Neuronal stem cell (in vitro differentiated cells): ENCODE measurements at regions not wholly inside any gene's neighbourhood (a gene's known extent, or its start where the extent isn't known, plus 50 kb on each side); places are given as distances from the start of the nearest gene placed in this dataset.

Experiments
- DNase-seq: peaks from one replicate; pipeline ENCODE4 v3.0.0-alpha.2; 2013; ENCODE audit warnings: low spot score
- H2AFZ ChIP-seq: one replicate; pipeline ENCODE4 v1.6.1; 2013; ENCODE audit warnings: mild to moderate bottlenecking, low read length, inconsistent platforms
- H2AK5ac ChIP-seq: 2 replicates; pipeline ENCODE4 v1.6.1; 2013; ENCODE audit warnings: low read depth, mild to moderate bottlenecking, inconsistent platforms, low read length, moderate library complexity, mixed read lengths
- H2BK120ac ChIP-seq: 2 replicates; pipeline ENCODE4 v1.6.1; 2013; ENCODE audit warnings: low read depth, mild to moderate bottlenecking, inconsistent platforms, low read length, moderate library complexity, mixed read lengths
- H2BK12ac ChIP-seq: one replicate; pipeline ENCODE4 v1.6.1; 2013; ENCODE audit warnings: low read length, inconsistent platforms
- H2BK15ac ChIP-seq: 2 replicates; pipeline ENCODE4 v1.6.1; 2013; ENCODE audit warnings: mild to moderate bottlenecking, low read length, inconsistent platforms, mixed read lengths
- H2BK5ac ChIP-seq: one replicate; pipeline ENCODE4 v1.6.1; 2013; ENCODE audit warnings: inconsistent platforms, mild to moderate bottlenecking, low read length, moderate library complexity
- H3K14ac ChIP-seq: one replicate; pipeline ENCODE4 v1.6.1; 2013; ENCODE audit warnings: low read length, inconsistent platforms
- H3K18ac ChIP-seq: 2 replicates; pipeline ENCODE4 v1.6.1; 2013; ENCODE audit warnings: low read length, inconsistent platforms
- H3K23ac ChIP-seq: 2 replicates; pipeline ENCODE4 v1.6.1; 2013; ENCODE audit warnings: low read depth, mild to moderate bottlenecking, mixed read lengths, low read length, inconsistent platforms; ENCODE audit not compliant: poor library complexity
- H3K27ac ChIP-seq: replicated peaks from 3 replicates; pipeline ENCODE4 v1.5.1; 2013; ENCODE audit warnings: low read length, inconsistent platforms
- H3K27me3 ChIP-seq, 3 experiments: 2 replicates each; pipeline ENCODE4 v1.6.1; 2013; ENCODE audit warnings: low read length in 3 of 3, mild to moderate bottlenecking in 2 of 3, inconsistent platforms in 1 of 3, low read depth in 1 of 3, mixed read lengths in 1 of 3, moderate library complexity in 1 of 3; ENCODE audit not compliant: control insufficient read depth in 3 of 3, insufficient read depth in 3 of 3
- H3K36me3 ChIP-seq, 2 donors: replicated peaks in 1 of 2; 2 replicates each; pipeline ENCODE4 v1.6.1; 2013; ENCODE audit warnings: low read length in 2 of 2; ENCODE audit not compliant: control insufficient read depth in 2 of 2, insufficient read depth in 2 of 2
- H3K4ac ChIP-seq: 2 replicates; pipeline ENCODE4 v1.6.1; 2013; ENCODE audit warnings: inconsistent platforms, mild to moderate bottlenecking, low read length, moderate library complexity
- H3K4me1 ChIP-seq, 2 donors: 1 replicate in 1 of 2; 2 replicates in 1 of 2; pipeline ENCODE4 v1.6.1; 2013; ENCODE audit warnings: low read length in 2 of 2, low read depth in 1 of 2; ENCODE audit not compliant: control insufficient read depth in 2 of 2, insufficient read depth in 1 of 2
- H3K4me2 ChIP-seq: one replicate; pipeline ENCODE4 v1.6.1; 2013; ENCODE audit warnings: mild to moderate bottlenecking, low read length, inconsistent platforms; ENCODE audit not compliant: insufficient read depth, poor library complexity, severe bottlenecking
- H3K4me3 ChIP-seq, 2 donors: 2 replicates each; pipeline ENCODE4 v1.5.1; 2013; ENCODE audit warnings: low read length in 2 of 2, mild to moderate bottlenecking in 2 of 2, inconsistent platforms in 1 of 2, moderate library complexity in 1 of 2
- H3K79me1 ChIP-seq: one replicate; pipeline ENCODE4 v1.6.1; 2013; ENCODE audit warnings: low read depth, mild to moderate bottlenecking, inconsistent platforms, low read length, moderate library complexity
- H3K9ac ChIP-seq: one replicate; pipeline ENCODE4 v1.6.1; 2013; ENCODE audit warnings: mild to moderate bottlenecking, low read depth, low read length, inconsistent platforms; ENCODE audit not compliant: poor library complexity
- H3K9me3 ChIP-seq, 2 donors: replicated peaks in 1 of 2; 2 replicates each; pipeline versions ENCODE3 to v1.6.1; 2013; ENCODE audit warnings: low read length in 2 of 2, mild to moderate bottlenecking in 2 of 2, inconsistent platforms in 1 of 2, low read depth in 1 of 2, mixed read lengths in 1 of 2, moderate library complexity in 1 of 2; ENCODE audit not compliant: control insufficient read depth in 2 of 2, insufficient read depth in 1 of 2
- H4K8ac ChIP-seq: one replicate; pipeline ENCODE4 v1.6.1; 2013; ENCODE audit warnings: low read depth, mild to moderate bottlenecking, inconsistent platforms, low read length, moderate library complexity
- H4K91ac ChIP-seq: one replicate; pipeline ENCODE4 v1.6.1; 2013; ENCODE audit warnings: low read length, low read depth, mild to moderate bottlenecking, inconsistent platforms; ENCODE audit not compliant: poor library complexity
- WGBS, 2 donors: extraction: QIAGEN DNeasy Blood & Tissue Kit; methylation state at CpG; one replicate each; pipeline ENCODE4 v1.1.7; 2013; ENCODE audit warnings: missing lambda C conversion rate in 2 of 2, mixed read lengths in 1 of 2; ENCODE audit not compliant: insufficient read length in 2 of 2, insufficient replicate concordance in 1 of 2; ENCODE audit errors: extremely low coverage in 2 of 2; 5-methylcytosine and 5-hydroxymethylcytosine counted together

GRCh38 chr7:15839416-15840100, 153.1 kb upstream of the MEOX2 start:
- no peak overlapping the region for H2BK120ac ChIP-seq
- peak overlapping the region; percentile 55 for H3K18ac ChIP-seq
- H3K4me3 ChIP-seq, result peak overlapping the region in 1 of 2 donors; percentile 34
- H3K36me3 ChIP-seq, result no peaks in the 10 kb centered on the region
- H3K4me1 ChIP-seq, result peaks cover 2 to 6% of the 10 kb centered on the region in 2 donors
- H3K4me2 ChIP-seq, result no peak overlapping the region
- peak overlapping the region; percentile 98 for H2AFZ ChIP-seq
- no peak overlapping the region for H3K14ac ChIP-seq
- H2AK5ac ChIP-seq, result no peak overlapping the region
- H2BK15ac ChIP-seq, result no peak overlapping the region
- H3K79me1 ChIP-seq, result no peaks in the 10 kb centered on the region
- no peaks in the 10 kb centered on the region for H3K27me3 ChIP-seq
- H3K4ac ChIP-seq, result no peak overlapping the region
- DNase-seq, result peak; percentile 38
- no peak overlapping the region for H3K27ac ChIP-seq
- H4K91ac ChIP-seq, result no peak overlapping the region
- H3K9ac ChIP-seq, result no peak overlapping the region
- H3K23ac ChIP-seq, result no peak overlapping the region
- WGBS, 2 donors, result no CpG with 5 or more reads among the region's 15 CpGs
- H2BK12ac ChIP-seq, result no peak overlapping the region
- no peak overlapping the region for H4K8ac ChIP-seq
- no peaks in the 10 kb centered on the region for H3K9me3 ChIP-seq
- H2BK5ac ChIP-seq, result no peak overlapping the region

- Histone ChIP-seq H3K36me3 (no peaks in the 10 kb centered on the region), H3K18ac (no peak overlapping the region)
- DNase-seq, result no peak
These were observed 151.8 kb upstream of the MEOX2 start for GRCh38 chr7:15838265-15838664.

GRCh38 chr7:15837306-15837950, 150.9 kb upstream of the MEOX2 start:
- peak overlapping the region; percentile 15 for H2AFZ ChIP-seq
- H3K4me1 ChIP-seq, result peaks cover 2 to 6% of the 10 kb centered on the region in 2 donors
- H3K4me3 ChIP-seq, result no peak overlapping the region
- H3K36me3 ChIP-seq, result no peaks in the 10 kb centered on the region
- no peak overlapping the region for H2BK5ac ChIP-seq
- H2BK120ac ChIP-seq, result no peak overlapping the region
- no peak overlapping the region for H2BK12ac ChIP-seq
- H3K27me3 ChIP-seq, result no peaks in the 10 kb centered on the region
- no peaks in the 10 kb centered on the region for H3K79me1 ChIP-seq
- no peak for DNase-seq
- H3K9ac ChIP-seq, result no peak overlapping the region
- no peak overlapping the region for H3K18ac ChIP-seq
- no peak overlapping the region for H3K4me2 ChIP-seq
- no peak overlapping the region for H2AK5ac ChIP-seq
- no peak overlapping the region for H4K91ac ChIP-seq
- no peak overlapping the region for H2BK15ac ChIP-seq
- no peak overlapping the region for H3K27ac ChIP-seq
- no peak overlapping the region for H3K23ac ChIP-seq
- WGBS, 2 donors, result no CpG with 5 or more reads among the region's 5 CpGs
- no peak overlapping the region for H3K14ac ChIP-seq
- H3K4ac ChIP-seq, result no peak overlapping the region
- H4K8ac ChIP-seq, result no peak overlapping the region
- H3K9me3 ChIP-seq, result no peaks in the 10 kb centered on the region

More at GRCh38 chr7:15838265-15838664, 151.8 kb upstream of the MEOX2 start:
- H2BK15ac ChIP-seq, result no peak overlapping the region
- H3K9me3 ChIP-seq, result no peaks in the 10 kb centered on the region
- H3K79me1 ChIP-seq, result no peaks in the 10 kb centered on the region
- no peak overlapping the region for H3K4me2 ChIP-seq
- no peak overlapping the region for H3K4ac ChIP-seq
- H3K27ac ChIP-seq, result no peak overlapping the region
- H4K91ac ChIP-seq, result no peak overlapping the region
- no peak overlapping the region for H2AK5ac ChIP-seq
- H3K23ac ChIP-seq, result no peak overlapping the region
- H2BK5ac ChIP-seq, result no peak overlapping the region
- no CpG with 5 or more reads among the region's 2 CpGs for WGBS, 2 donors
- H3K9ac ChIP-seq, result no peak overlapping the region
- no peak overlapping the region for H3K14ac ChIP-seq
- H2BK120ac ChIP-seq, result no peak overlapping the region
- H3K4me3 ChIP-seq, result no peak overlapping the region
- H2BK12ac ChIP-seq, result no peak overlapping the region
- H4K8ac ChIP-seq, result no peak overlapping the region
- H3K27me3 ChIP-seq, result no peaks in the 10 kb centered on the region
- peaks cover 2 to 6% of the 10 kb centered on the region in 2 donors for H3K4me1 ChIP-seq
- peak overlapping the region; percentile 60 for H2AFZ ChIP-seq

- Histone ChIP-seq H3K18ac (no peak overlapping the region), H2BK5ac (no peak overlapping the region), H3K4me3 (no peak overlapping the region), H2BK12ac (no peak overlapping the region), H3K79me1 (no peaks in the 10 kb centered on the region), H3K9ac (no peak overlapping the region), H4K91ac (no peak overlapping the region), H2BK120ac (no peak overlapping the region), H4K8ac (no peak overlapping the region), H3K23ac (no peak overlapping the region), H3K27ac (no peak overlapping the region), H2AFZ (no peak overlapping the region), H2BK15ac (no peak overlapping the region), H3K14ac (no peak overlapping the region), H2AK5ac (no peak overlapping the region), H3K36me3 (no peaks in the 10 kb centered on the region), H3K27me3 (no peaks in the 10 kb centered on the region), H3K4ac (no peak overlapping the region), H3K9me3 (no peaks in the 10 kb centered on the region), H3K4me1 (peaks cover 2 to 6% of the 10 kb centered on the region in 2 donors), H3K4me2 (no peak overlapping the region)
- no CpG with 5 or more reads among the region's 2 CpGs for WGBS, 2 donors
- DNase-seq, result no peak
These were observed 150.2 kb upstream of the MEOX2 start for GRCh38 chr7:15836651-15837050.
